ENCODE measurements at regions not wholly inside any gene's neighbourhood (a gene's known extent, or its start where the extent isn't known, plus 50 kb on each side); places are given as distances from the start of the nearest gene placed in this dataset.

DNA sequence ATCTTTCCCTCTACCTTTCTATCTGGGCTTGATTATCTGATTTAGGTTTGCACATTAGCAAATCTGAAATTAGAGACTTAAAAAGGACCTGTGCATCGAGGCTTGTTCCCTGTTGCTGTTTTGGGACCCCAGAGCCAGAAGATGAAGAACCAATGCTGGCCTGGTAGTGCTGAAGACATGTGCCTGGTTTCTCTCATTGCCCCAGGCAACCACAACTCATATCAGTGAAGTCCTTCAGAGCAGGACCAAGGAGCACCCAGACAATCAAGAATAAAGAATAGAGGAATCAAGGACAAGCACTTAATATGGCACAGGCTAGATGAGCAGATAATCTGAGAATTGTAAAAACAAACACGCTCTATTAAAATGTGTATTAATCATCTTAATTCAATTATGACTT lies 362.7 kb downstream of the DMRTA1 start:
- ChIA-PET POLR2A (no interaction called here), CTCF (no interaction called here)
- Histone ChIP-seq H3K4me3 (ENCODE audit: low read length) (no peak overlapping the region), H3K9me3 (ENCODE audit: control insufficient read depth in 2 of 3, low read length in 3 of 3) (no peaks in the 10 kb centered on the region), H3K4me1 (ENCODE audit: control insufficient read depth in 2 of 2, insufficient read depth in 2 of 2, low read length in 2 of 2) (no peaks in the 10 kb centered on the region), H3K27ac (ENCODE audit: low read depth, low read length) (no peak overlapping the region), H3K36me3 (ENCODE audit: control insufficient read depth in 2 of 3, insufficient read depth in 3 of 3, low read length in 3 of 3) (no peaks in the 10 kb centered on the region), H3K27me3 (ENCODE audit: control insufficient read depth in 2 of 2, insufficient read depth in 2 of 2, low read length in 2 of 2) (no peaks in the 10 kb centered on the region)
- H3K4me1 Mint-ChIP-seq: no peaks in the 10 kb centered on the region
- H3K9me3 Mint-ChIP-seq: peaks cover 0 to 15% (median 4%) of the 10 kb centered on the region in 11 donors
- no peaks in the 10 kb centered on the region for H3K36me3 Mint-ChIP-seq
- DNase-seq (no peak), ATAC-seq (no peak)
- no peaks in the 10 kb centered on the region for H3K27me3 Mint-ChIP-seq
- H3K4me3 Mint-ChIP-seq: no peak overlapping the region
- intact Hi-C loops (cut with micrococcal nuclease): no loop called here
- no peak overlapping the region for H3K27ac Mint-ChIP-seq

DNA sequence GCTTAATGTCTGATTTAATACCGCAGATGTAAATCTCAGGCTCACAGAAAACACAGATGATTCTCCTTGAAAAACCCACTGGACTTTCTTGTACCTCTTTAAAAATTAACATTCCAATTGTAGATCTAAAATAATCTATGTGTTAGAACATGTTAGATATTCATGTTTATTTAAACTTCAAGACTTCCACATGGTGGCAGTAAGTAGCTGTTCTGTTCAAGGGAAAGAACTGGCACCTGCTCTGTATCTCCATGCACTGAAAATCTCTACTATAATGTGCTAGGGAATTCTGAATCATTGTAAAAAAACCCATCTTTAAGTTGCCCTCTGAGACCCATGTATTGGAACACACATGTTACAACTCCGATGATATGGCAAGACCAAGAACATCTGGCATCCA lies 366.9 kb downstream of the DMRTA1 start:
- no peak for ATAC-seq
- Mint-ChIP-seq H3K4me1 (no peaks in the 10 kb centered on the region), H3K36me3 (no peaks in the 10 kb centered on the region), H3K4me3 (no peak overlapping the region), H3K27me3 (no peaks in the 10 kb centered on the region), H3K27ac (no peak overlapping the region), H3K9me3 (peaks cover 0 to 17% (median 3%) of the 10 kb centered on the region in 11 donors)
- no peaks in the 10 kb centered on the region for H3K9me3 ChIP-seq (ENCODE audit: control insufficient read depth in 2 of 3, low read length in 3 of 3)
- no peaks in the 10 kb centered on the region for H3K4me1 ChIP-seq (ENCODE audit: control insufficient read depth in 2 of 2, insufficient read depth in 2 of 2, low read length in 2 of 2)
- intact Hi-C loops (cut with micrococcal nuclease): no loop called here
- POLR2A ChIA-PET: no interaction called here
- CTCF ChIA-PET: no interaction called here
- H3K36me3 ChIP-seq (ENCODE audit: control insufficient read depth in 2 of 3, insufficient read depth in 3 of 3, low read length in 3 of 3): no peaks in the 10 kb centered on the region
- H3K27ac ChIP-seq (ENCODE audit: low read depth, low read length): no peak overlapping the region
- no peak overlapping the region for H3K4me3 ChIP-seq (ENCODE audit: low read length)
- H3K27me3 ChIP-seq (ENCODE audit: control insufficient read depth in 2 of 2, insufficient read depth in 2 of 2, low read length in 2 of 2): no peaks in the 10 kb centered on the region
- no peak for DNase-seq

GRCh38 chr9:22815246-22815645 lies 368.6 kb downstream of the DMRTA1 start:
- no peaks in the 10 kb centered on the region for H3K36me3 Mint-ChIP-seq

DNA sequence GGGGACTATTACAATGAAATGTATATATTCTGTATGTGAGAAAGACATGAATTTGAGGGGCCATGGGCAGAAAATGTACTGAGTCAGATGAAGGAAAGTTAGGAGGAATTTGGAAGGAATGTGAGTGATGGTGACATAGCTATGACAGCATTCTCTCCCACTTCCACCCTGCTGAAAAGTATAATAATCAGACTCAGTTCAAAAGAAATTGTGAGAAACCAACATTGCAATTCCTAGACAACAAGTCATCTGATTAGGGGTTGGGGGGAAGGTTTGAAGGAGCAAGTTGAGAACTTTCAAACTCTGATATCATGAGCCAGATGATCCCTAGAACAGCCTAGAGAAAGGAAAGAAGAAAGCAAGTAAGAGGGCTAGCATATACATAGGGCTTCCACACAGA lies 370.6 kb downstream of the DMRTA1 start:
- H3K27me3 ChIP-seq (ENCODE audit: control insufficient read depth in 2 of 2, insufficient read depth in 2 of 2, low read length in 2 of 2): no peaks in the 10 kb centered on the region
- no peaks in the 10 kb centered on the region for H3K36me3 ChIP-seq (ENCODE audit: control insufficient read depth in 2 of 3, insufficient read depth in 3 of 3, low read length in 3 of 3)
- Mint-ChIP-seq H3K27ac (no peak overlapping the region), H3K4me1 (no peaks in the 10 kb centered on the region), H3K9me3 (peaks cover 1 to 18% (median 6%) of the 10 kb centered on the region in 11 donors), H3K36me3 (no peaks in the 10 kb centered on the region), H3K4me3 (no peak overlapping the region), H3K27me3 (no peaks in the 10 kb centered on the region)
- no peaks in the 10 kb centered on the region for H3K4me1 ChIP-seq (ENCODE audit: control insufficient read depth in 2 of 2, insufficient read depth in 2 of 2, low read length in 2 of 2)
- ChIA-PET POLR2A (no interaction called here), CTCF (no interaction called here)
- intact Hi-C loops (cut with micrococcal nuclease): no loop called here
- no peak overlapping the region for H3K4me3 ChIP-seq (ENCODE audit: low read length)
- no peak overlapping the region for H3K27ac ChIP-seq (ENCODE audit: low read depth, low read length)
- no peaks in the 10 kb centered on the region for H3K9me3 ChIP-seq (ENCODE audit: control insufficient read depth in 2 of 3, low read length in 3 of 3)
- DNase-seq: no peak
- no peak for ATAC-seq

More at GRCh38 chr9:22815246-22815645, 368.6 kb downstream of the DMRTA1 start:
- DNase-seq (no peak), ATAC-seq (no peak)
- Mint-ChIP-seq H3K4me1 (no peaks in the 10 kb centered on the region), H3K9me3 (peaks cover 0 to 14% (median 6%) of the 10 kb centered on the region in 11 donors), H3K27me3 (no peaks in the 10 kb centered on the region), H3K27ac (no peak overlapping the region), H3K4me3 (no peak overlapping the region)
- CTCF ChIA-PET: no interaction called here
- Histone ChIP-seq H3K9me3 (ENCODE audit: control insufficient read depth in 2 of 3, low read length in 3 of 3) (no peaks in the 10 kb centered on the region), H3K27me3 (ENCODE audit: control insufficient read depth in 2 of 2, insufficient read depth in 2 of 2, low read length in 2 of 2) (no peaks in the 10 kb centered on the region), H3K27ac (ENCODE audit: low read depth, low read length) (no peak overlapping the region), H3K36me3 (ENCODE audit: control insufficient read depth in 2 of 3, insufficient read depth in 3 of 3, low read length in 3 of 3) (no peaks in the 10 kb centered on the region), H3K4me3 (ENCODE audit: low read length) (no peak overlapping the region), H3K4me1 (ENCODE audit: control insufficient read depth in 2 of 2, insufficient read depth in 2 of 2, low read length in 2 of 2) (no peaks in the 10 kb centered on the region)
- POLR2A ChIA-PET: no interaction called here
- intact Hi-C loops (cut with micrococcal nuclease): no loop called here

- ChIA-PET POLR2A (no interaction called here), CTCF (no interaction called here)
- H3K27ac Mint-ChIP-seq: no peak overlapping the region
- intact Hi-C loops (cut with micrococcal nuclease): no loop called here
- Histone ChIP-seq H3K27ac (ENCODE audit: low read depth, low read length) (no peak overlapping the region), H3K9me3 (ENCODE audit: control insufficient read depth in 2 of 3, low read length in 3 of 3) (peaks cover 0 to 4% (median 0%) of the 10 kb centered on the region in 3 experiments), H3K4me1 (ENCODE audit: control insufficient read depth in 2 of 2, insufficient read depth in 2 of 2, low read length in 2 of 2) (no peaks in the 10 kb centered on the region), H3K4me3 (ENCODE audit: low read length) (no peak overlapping the region), H3K27me3 (ENCODE audit: control insufficient read depth in 2 of 2, insufficient read depth in 2 of 2, low read length in 2 of 2) (no peaks in the 10 kb centered on the region), H3K36me3 (ENCODE audit: control insufficient read depth in 2 of 3, insufficient read depth in 3 of 3, low read length in 3 of 3) (no peaks in the 10 kb centered on the region)
- ATAC-seq (no peak), DNase-seq (no peak)
- no peak overlapping the region for H3K4me3 Mint-ChIP-seq
- no peaks in the 10 kb centered on the region for H3K4me1 Mint-ChIP-seq
- no peaks in the 10 kb centered on the region for H3K27me3 Mint-ChIP-seq
- H3K36me3 Mint-ChIP-seq: no peaks in the 10 kb centered on the region
- H3K9me3 Mint-ChIP-seq: peaks cover 0 to 12% (median 5%) of the 10 kb centered on the region in 11 donors
Observed at GRCh38 chr9:22829236-22829635, 382.6 kb downstream of the DMRTA1 start.

DNA sequence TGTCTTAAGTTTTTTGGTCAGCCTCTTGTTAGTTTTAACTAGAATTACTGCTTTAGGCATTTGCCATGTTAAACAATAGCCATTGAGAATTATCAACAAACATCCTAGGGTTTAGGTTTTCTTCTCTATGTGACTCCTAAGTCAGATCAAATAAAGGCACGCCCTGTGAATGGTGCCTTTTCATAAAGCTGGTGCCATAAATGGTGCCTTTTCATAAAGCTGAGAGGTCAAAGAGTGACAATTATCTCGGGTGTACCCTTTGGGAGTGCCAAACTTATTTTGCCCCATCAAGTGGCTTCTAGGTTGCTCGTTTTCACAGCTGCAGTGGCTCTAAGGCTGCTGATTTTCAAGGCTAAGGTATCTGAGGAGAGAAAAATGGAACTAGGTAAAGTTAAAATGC lies 391.6 kb downstream of the DMRTA1 start:
- Histone ChIP-seq H3K4me3 (ENCODE audit: low read length) (no peak overlapping the region), H3K27ac (ENCODE audit: low read depth, low read length) (no peak overlapping the region), H3K27me3 (ENCODE audit: control insufficient read depth in 2 of 2, insufficient read depth in 2 of 2, low read length in 2 of 2) (no peaks in the 10 kb centered on the region), H3K36me3 (ENCODE audit: control insufficient read depth in 2 of 3, insufficient read depth in 3 of 3, low read length in 3 of 3) (no peaks in the 10 kb centered on the region), H3K9me3 (ENCODE audit: control insufficient read depth in 2 of 3, low read length in 3 of 3) (no peaks in the 10 kb centered on the region), H3K4me1 (ENCODE audit: control insufficient read depth in 2 of 2, insufficient read depth in 2 of 2, low read length in 2 of 2) (no peaks in the 10 kb centered on the region)
- H3K27ac Mint-ChIP-seq: no peak overlapping the region
- POLR2A ChIA-PET: no interaction called here
- no peak for DNase-seq
- no peak overlapping the region for H3K4me3 Mint-ChIP-seq
- peaks cover 0 to 12% (median 5%) of the 10 kb centered on the region in 11 donors for H3K9me3 Mint-ChIP-seq
- ATAC-seq: no peak
- CTCF ChIA-PET: no interaction called here
- H3K36me3 Mint-ChIP-seq: peaks cover 0 to 4% (median 0%) of the 10 kb centered on the region in 5 donors
- no peaks in the 10 kb centered on the region for H3K4me1 Mint-ChIP-seq
- intact Hi-C loops (cut with micrococcal nuclease): no loop called here
- no peaks in the 10 kb centered on the region for H3K27me3 Mint-ChIP-seq

DNA sequence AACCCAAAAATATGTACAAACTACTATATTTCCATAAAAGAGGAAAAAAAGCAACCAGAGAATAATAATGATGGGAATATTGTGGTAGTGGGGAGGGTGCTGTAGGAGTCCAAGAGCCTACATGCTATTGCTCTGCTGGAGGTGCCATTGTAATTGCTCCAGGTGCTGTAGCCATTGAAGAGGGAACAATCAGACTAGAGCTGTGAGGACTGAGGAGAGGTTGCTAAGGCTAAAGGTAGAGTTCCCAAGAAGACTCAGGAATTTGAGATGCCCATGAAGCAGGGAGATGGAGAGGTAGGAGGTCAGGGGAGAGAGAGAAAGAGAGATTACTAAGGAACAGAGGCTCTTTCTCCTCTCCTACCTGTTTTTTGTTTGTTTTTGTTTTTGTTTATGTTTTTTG lies 394.0 kb downstream of the DMRTA1 start:
- Histone ChIP-seq H3K36me3 (ENCODE audit: control insufficient read depth in 2 of 3, insufficient read depth in 3 of 3, low read length in 3 of 3) (no peaks in the 10 kb centered on the region), H3K27ac (ENCODE audit: low read depth, low read length) (no peak overlapping the region), H3K4me3 (ENCODE audit: low read length) (no peak overlapping the region), H3K9me3 (ENCODE audit: control insufficient read depth in 2 of 3, low read length in 3 of 3) (no peaks in the 10 kb centered on the region), H3K27me3 (ENCODE audit: control insufficient read depth in 2 of 2, insufficient read depth in 2 of 2, low read length in 2 of 2) (no peaks in the 10 kb centered on the region), H3K4me1 (ENCODE audit: control insufficient read depth in 2 of 2, insufficient read depth in 2 of 2, low read length in 2 of 2) (no peaks in the 10 kb centered on the region)
- POLR2A ChIA-PET: no interaction called here
- DNase-seq (no peak), ATAC-seq (no peak)
- Mint-ChIP-seq H3K4me3 (no peak overlapping the region), H3K4me1 (no peaks in the 10 kb centered on the region), H3K27me3 (no peaks in the 10 kb centered on the region), H3K27ac (no peak overlapping the region), H3K36me3 (peaks cover 0 to 6% (median 0%) of the 10 kb centered on the region in 5 donors), H3K9me3 (peaks cover 2 to 23% (median 8%) of the 10 kb centered on the region in 11 donors)
- CTCF ChIA-PET: no interaction called here
- intact Hi-C loops (cut with micrococcal nuclease): no loop called here

All from naive thymus-derived CD4-positive, alpha-beta T cell (primary cell).